ENCODE measurements at regions not wholly inside any gene's neighbourhood (a gene's known extent, or its start where the extent isn't known, plus 50 kb on each side); places are given as distances from the start of the nearest gene placed in this dataset.

DNA sequence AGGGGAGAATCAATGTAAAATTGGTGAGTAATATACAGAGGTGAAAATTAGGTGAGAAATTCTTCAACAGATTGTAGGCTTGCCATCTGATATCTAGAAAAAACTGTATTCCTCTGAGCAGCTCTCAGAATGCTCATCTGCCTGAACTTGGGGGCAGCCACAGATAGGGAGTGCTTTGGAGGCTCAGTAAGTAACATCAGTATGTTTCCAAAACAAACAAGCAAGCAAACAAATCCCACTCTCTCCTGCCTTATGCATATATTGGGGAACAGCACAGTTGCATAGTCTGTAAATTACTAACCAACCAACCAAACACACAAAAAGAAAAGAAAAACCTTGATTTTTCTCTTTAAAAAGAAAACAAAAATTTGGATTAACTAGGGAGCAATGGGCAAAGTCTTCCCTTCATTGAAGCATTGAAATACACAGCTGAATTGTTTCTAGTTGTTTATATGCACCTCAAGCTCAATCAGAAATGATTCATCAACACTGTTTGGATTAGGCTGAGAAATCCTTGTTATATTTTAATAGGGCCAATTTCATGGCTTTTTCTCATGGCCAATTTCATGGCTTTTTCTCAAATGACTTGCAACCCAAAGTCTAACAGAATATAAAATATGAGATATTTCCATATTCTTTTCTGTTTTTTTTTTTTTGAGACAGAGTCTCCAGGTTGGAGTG lies 50.1 kb upstream of the DEK start:
- TF ChIP-seq, protein P1, sequence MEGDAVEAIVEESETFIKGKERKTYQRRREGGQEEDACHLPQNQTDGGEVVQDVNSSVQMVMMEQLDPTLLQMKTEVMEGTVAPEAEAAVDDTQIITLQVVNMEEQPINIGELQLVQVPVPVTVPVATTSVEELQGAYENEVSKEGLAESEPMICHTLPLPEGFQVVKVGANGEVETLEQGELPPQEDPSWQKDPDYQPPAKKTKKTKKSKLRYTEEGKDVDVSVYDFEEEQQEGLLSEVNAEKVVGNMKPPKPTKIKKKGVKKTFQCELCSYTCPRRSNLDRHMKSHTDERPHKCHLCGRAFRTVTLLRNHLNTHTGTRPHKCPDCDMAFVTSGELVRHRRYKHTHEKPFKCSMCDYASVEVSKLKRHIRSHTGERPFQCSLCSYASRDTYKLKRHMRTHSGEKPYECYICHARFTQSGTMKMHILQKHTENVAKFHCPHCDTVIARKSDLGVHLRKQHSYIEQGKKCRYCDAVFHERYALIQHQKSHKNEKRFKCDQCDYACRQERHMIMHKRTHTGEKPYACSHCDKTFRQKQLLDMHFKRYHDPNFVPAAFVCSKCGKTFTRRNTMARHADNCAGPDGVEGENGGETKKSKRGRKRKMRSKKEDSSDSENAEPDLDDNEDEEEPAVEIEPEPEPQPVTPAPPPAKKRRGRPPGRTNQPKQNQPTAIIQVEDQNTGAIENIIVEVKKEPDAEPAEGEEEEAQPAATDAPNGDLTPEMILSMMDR (IDR thresholded peaks at IDR 0.05; ENCODE audit: extremely low read depth, insufficient read depth, missing control alignments): no peak
- in situ Hi-C loops (cut with MboI; ENCODE audit: low pct_unique_long_range_greater_than_20kb, low sequenced_read_pairs, unreplicated experiment): no loop called here
- no peak for DNase-seq (ENCODE audit: low spot score)

All from GM13977 (cell line).